ENCODE measurements at regions not wholly inside any gene's neighbourhood (a gene's known extent, or its start where the extent isn't known, plus 50 kb on each side); places are given as distances from the start of the nearest gene placed in this dataset.

DNA sequence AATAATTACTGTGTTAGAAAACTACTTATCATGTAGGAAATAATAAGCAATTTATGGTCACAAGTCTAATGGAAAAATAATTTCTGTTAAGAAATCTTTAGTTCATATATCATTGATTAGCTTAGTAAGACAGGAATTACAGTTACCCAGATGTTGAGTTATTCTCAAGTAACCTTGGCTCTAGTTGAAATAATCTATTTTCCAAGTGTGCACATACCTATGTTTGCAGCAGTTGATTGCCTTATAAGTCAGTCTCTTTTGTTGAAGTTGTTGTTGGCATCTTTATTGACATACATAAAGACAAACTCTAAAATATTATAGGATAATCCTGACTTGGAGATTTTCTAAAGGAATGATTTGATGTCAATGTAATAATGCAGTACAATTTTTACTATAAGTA, 511.4 kb upstream of the KLF12 start:
- TF ChIP-seq EZH2phosphoT487 (IDR thresholded peaks at IDR 0.05; ENCODE audit: borderline replicate concordance, low read length): no peak
- TF ChIP-seq, protein P1, sequence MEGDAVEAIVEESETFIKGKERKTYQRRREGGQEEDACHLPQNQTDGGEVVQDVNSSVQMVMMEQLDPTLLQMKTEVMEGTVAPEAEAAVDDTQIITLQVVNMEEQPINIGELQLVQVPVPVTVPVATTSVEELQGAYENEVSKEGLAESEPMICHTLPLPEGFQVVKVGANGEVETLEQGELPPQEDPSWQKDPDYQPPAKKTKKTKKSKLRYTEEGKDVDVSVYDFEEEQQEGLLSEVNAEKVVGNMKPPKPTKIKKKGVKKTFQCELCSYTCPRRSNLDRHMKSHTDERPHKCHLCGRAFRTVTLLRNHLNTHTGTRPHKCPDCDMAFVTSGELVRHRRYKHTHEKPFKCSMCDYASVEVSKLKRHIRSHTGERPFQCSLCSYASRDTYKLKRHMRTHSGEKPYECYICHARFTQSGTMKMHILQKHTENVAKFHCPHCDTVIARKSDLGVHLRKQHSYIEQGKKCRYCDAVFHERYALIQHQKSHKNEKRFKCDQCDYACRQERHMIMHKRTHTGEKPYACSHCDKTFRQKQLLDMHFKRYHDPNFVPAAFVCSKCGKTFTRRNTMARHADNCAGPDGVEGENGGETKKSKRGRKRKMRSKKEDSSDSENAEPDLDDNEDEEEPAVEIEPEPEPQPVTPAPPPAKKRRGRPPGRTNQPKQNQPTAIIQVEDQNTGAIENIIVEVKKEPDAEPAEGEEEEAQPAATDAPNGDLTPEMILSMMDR (IDR thresholded peaks at IDR 0.05; ENCODE audit: low read depth, low read length, poor library complexity, severe bottlenecking): no peak
